GM13976 (cell line): ENCODE measurements at regions not wholly inside any gene's neighbourhood (a gene's known extent, or its start where the extent isn't known, plus 50 kb on each side); places are given as distances from the start of the nearest gene placed in this dataset.

Experiments used
- DNase-seq: peaks from one replicate; pipeline ENCODE4 v3.0.0; 2012; ENCODE audit warnings: low spot score
- in situ Hi-C: fragments of 300-500 bp; cut with MboI; formaldehyde crosslinking; loops from one replicate; pipeline ENCODE4 v1.12.0; 2022; ENCODE audit warnings: low sequenced_read_pairs, mixed read lengths, inconsistent platforms; ENCODE audit not compliant: unreplicated experiment
- TF ChIP-seq, protein P1 (sequence below): IDR thresholded peaks from 2 replicates; pipeline ENCODE4 v1.5.1; 2012; ENCODE audit warnings: borderline replicate concordance, mild to moderate bottlenecking; ENCODE audit not compliant: insufficient read depth; ENCODE audit errors: extremely low read depth, missing control alignments, control extremely low read depth

DNA sequence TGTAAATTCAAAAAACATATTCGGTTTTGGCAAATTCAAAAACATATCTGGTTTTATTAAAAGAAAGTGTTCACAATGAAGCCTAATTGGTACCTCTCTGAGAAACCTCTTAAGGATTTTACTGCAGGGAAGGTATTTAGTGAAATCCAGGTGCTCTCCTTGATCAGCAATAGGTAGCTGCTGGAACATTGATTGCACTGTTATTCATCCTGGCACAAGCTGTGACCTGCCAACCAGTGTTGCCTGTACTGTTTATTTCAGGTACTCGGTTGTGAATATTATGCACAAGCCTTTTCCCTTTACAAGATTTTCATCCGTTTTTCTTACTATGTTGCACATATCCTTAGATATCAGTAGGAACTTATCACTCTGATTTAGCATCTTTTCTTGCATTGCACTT lies 155.8 kb upstream of the ZEB2 start:
- TF ChIP-seq, protein P1, sequence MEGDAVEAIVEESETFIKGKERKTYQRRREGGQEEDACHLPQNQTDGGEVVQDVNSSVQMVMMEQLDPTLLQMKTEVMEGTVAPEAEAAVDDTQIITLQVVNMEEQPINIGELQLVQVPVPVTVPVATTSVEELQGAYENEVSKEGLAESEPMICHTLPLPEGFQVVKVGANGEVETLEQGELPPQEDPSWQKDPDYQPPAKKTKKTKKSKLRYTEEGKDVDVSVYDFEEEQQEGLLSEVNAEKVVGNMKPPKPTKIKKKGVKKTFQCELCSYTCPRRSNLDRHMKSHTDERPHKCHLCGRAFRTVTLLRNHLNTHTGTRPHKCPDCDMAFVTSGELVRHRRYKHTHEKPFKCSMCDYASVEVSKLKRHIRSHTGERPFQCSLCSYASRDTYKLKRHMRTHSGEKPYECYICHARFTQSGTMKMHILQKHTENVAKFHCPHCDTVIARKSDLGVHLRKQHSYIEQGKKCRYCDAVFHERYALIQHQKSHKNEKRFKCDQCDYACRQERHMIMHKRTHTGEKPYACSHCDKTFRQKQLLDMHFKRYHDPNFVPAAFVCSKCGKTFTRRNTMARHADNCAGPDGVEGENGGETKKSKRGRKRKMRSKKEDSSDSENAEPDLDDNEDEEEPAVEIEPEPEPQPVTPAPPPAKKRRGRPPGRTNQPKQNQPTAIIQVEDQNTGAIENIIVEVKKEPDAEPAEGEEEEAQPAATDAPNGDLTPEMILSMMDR: no peak
- in situ Hi-C loops: no loop called here
- no peak for DNase-seq

DNA sequence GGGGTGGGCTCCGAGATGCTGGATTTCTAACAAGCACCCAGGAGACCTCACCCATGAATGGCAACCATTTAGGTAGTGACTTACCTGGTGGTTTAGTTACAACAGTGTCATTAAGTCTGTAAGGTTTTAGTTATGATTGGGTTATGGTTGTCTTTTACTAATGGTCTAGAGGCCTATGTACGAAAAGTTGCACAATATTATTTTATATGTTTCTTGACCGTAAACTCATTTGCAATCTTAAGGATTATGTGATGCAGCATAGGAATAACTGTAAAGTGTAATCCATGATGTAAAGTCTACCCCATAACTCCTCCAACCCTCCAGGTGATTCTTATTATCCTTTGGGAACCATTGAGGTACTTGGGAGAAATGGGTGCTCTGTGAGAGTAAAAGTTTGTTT lies 155.4 kb upstream of the ZEB2 start:
- no peak for DNase-seq
- in situ Hi-C loops: no loop called here
- TF ChIP-seq, protein P1: no peak

DNA sequence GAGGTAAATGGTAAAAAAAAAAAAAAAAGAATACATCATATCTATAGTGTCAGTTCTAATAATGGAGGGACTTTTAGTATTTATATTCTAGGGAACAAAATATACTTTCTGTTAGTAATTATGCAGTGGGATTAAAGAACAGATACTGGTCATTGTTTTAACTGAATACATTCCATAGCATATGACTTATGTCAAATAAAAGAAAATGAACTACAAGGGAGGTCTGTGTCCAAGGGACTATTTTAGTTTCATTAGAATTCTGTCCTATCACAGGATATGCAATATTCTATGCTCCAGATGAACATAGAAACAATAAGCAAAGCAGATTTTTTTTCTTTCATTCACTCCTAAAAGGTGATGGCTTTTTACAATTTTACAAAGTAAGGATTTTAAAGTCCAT lies 154.2 kb upstream of the ZEB2 start:
- in situ Hi-C loops: no loop called here
- TF ChIP-seq, protein P1: no peak
- no peak for DNase-seq

DNA sequence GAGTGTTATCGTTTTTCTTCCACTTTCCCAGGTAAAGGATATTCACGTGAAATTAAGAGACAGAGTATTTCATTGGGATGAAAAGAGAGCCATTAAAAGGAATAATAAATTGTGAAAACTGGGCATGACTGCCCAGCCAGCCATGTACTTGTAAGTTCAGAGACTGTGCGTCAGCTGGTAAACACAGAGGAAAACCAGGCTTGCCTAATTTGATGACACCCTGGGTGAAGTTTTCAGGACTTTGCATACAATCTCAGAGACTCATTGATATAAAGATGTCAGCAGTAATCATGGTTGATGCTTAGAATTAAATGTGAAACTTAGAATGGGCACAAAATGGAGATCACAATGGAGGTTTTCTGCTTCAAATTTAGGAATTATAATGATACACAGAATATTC lies 153.5 kb upstream of the ZEB2 start:
- in situ Hi-C loops: no loop called here
- TF ChIP-seq, protein P1: no peak

DNA sequence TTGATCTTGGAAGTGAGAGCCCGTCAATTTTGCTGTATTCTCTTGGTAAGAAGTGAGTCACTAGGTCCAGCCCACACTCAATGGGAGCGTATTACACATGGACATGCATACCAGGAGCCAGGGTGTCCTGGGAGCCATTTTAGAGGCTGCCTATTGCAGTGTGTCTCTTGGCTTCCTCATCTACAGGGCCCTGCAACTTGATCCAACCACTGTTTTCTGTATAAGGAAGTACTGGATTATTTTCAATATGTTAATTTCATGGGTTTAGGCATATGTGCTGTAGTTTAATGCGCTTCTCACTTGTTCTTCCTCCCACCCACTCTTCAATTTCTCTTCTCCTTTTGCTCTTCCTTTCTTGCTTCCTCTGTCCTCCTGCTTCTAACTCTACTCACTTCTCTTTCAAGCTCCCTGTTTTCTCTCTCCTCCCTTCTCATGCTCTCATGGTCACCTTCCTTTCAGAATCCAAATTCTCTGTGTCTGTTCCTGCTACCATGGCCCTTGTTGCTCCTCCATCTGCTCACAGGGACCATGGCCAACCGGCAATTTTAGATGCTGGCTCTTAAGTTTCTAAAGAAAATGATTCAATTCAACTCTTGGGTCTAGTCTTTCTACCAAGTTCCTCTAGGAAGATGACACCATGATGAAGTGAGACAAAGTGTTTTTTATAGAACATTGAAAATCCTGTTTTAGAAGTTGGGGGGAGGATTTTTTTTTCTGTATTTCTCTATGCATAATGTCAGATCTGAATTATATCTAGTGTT lies 152.0 kb upstream of the ZEB2 start:
- in situ Hi-C loops: no loop called here
- TF ChIP-seq, protein P1: no peak
- no peak for DNase-seq

More for the DNA sequence above, 153.5 kb upstream of the ZEB2 start:
- no peak for DNase-seq

DNA sequence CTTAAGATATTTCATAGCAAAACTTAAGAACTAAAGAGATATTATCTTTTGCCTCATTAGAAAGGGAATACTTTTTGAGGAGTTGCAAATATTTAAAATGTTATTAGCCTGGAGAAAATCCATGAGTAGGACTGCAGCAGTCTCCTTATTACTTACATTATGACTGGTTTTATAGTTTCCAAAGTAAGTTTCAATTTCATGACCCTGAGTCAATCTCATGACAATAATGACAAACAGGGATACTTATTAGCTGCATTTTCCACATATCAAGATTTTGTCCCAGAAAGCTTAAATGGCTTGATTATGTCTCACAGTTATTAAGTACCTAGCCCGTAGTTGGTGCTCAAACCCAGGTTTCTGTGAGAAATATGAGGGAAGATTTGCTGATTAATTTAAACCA lies 150.8 kb upstream of the ZEB2 start:
- TF ChIP-seq, protein P1: no peak
- in situ Hi-C loops: no loop called here
- DNase-seq: no peak

DNA sequence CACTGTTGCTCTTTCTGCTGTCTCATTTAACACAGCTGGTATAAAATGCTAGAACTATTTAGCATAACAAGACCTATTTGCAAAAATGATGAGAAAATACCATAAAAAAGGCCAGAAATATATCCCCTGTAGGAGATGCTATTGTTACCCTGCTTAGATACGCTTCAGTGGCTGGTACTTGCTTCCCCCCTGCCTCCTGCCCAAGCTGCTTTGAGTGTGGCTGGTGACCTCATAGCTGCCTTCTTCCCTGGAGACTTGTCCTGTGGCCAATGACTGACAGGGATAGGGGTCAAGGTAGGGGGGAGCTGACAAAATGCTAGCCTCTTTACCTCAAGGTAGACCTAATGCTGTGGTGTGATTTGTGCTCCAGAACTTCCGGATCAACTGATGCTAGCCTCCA lies 150.2 kb upstream of the ZEB2 start:
- TF ChIP-seq, protein P1: no peak
- no peak for DNase-seq

More for the DNA sequence above, 150.2 kb upstream of the ZEB2 start:
- in situ Hi-C loops: no loop called here
